ENCODE measurements at regions not wholly inside any gene's neighbourhood (a gene's known extent, or its start where the extent isn't known, plus 50 kb on each side); places are given as distances from the start of the nearest gene placed in this dataset.
A peak's percentile ranks its signal among the peaks of the same experiment; 100 is the strongest.
"Not testable (repeated sequence)": the region's sequence is repeated elsewhere in the genome, so short reads cannot be mapped to it uniquely, and the experiment has no call there.

DNA sequence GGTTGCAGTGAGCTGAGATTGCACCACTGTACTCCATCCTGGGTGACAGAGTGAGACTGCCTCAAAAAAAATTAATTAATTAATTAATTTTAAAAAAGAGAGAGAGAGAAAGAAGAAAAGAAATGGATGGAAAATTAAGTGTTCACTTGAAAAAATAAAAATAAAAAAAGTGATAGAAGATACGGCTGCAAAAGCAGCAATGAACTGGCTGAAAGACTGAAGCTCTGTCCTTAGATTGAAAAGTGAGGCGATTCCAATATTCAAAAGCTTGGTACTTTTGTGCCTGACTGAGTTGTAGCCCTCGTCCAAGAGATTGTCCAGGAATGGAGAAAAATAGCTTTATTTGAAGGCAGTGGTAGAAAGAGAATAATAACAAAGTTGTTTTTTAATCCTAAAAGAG lies 154.6 kb downstream of the ADSS2 start:
- DNase-seq (ENCODE audit: low spot score): no peak

DNA sequence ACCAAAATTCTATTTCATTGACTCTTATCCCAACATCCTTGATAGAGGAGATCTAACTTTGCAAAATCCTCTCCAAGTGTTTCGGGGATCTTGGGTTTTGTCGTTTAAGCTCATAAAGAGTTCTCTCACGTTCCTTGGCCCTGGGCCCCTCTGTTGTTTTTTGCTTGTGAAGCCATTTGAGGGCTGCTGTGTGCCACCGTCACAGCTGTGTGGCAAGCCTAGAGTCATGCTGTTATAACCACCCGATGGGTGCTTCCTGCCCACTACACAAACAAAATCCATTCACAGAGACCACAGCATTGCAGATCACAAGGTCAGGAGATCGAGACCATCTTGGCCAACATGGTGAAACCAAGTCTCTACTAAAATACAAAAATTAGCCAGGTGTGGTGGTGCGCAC lies 154.1 kb downstream of the ADSS2 start:
- no peak for DNase-seq (ENCODE audit: low spot score)

- DNase-seq (ENCODE audit: low spot score): not testable (repeated sequence)
Measured at GRCh38 chr1:244300029-244300375, 151.7 kb downstream of the ADSS2 start.

DNA sequence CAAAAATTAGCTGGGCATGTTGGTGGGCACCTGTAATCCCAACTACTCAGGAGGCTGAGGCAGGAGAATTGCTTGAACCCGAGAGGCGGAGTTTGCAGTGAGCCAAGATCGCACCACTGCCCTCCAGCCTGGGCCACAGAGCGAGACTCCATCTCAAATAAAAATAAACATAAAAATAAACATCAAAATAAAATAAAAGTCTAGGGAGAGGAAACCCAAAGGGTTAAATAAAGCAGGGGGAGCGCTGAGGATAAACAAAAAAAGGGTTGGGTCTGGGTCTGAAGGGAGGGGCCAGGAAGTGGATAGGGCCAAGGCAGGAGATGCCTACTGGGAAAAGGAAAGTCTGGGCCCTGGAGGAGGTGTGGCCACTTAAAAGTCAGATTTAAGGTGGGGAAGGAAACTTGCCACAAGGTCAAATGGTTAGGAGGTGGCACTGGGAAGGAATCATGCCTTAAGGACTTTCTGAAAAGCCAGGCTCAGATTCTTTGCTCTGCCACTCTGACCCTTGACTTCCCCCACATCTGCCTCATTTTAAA lies 150.0 kb downstream of the ADSS2 start:
- DNase-seq (ENCODE audit: low spot score): no peak

GRCh38 chr1:244302876-244303609 lies 148.7 kb downstream of the ADSS2 start:
- peak; percentile 43 for DNase-seq (ENCODE audit: low spot score)

- no peak for DNase-seq (ENCODE audit: low spot score)
Measured at GRCh38 chr1:244303610-244303969, 148.1 kb downstream of the ADSS2 start.

- no peak for DNase-seq (ENCODE audit: low spot score)
Measured at GRCh38 chr1:244304156-244304555, 147.6 kb downstream of the ADSS2 start.

DNA sequence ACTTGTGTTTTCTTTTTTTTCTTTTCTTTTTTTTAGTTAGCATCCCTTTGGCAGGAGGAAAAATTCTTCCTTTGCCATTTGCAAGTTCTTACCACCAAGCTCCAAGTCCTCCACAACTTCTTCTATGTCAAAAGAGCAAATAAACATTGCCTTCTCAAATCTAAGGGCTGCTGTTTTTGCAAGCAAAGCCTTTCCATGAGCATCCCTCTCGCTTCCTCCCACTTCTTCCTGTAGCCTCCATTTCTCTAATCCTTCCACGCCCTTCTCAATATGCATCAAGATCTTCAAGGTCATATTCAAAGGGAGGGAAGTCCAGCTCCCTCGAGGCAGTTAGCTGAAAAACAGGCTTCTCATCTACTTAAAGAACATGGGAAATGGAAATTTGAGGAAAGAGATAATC lies 147.1 kb downstream of the ADSS2 start:
- no peak for DNase-seq (ENCODE audit: low spot score)

DNA sequence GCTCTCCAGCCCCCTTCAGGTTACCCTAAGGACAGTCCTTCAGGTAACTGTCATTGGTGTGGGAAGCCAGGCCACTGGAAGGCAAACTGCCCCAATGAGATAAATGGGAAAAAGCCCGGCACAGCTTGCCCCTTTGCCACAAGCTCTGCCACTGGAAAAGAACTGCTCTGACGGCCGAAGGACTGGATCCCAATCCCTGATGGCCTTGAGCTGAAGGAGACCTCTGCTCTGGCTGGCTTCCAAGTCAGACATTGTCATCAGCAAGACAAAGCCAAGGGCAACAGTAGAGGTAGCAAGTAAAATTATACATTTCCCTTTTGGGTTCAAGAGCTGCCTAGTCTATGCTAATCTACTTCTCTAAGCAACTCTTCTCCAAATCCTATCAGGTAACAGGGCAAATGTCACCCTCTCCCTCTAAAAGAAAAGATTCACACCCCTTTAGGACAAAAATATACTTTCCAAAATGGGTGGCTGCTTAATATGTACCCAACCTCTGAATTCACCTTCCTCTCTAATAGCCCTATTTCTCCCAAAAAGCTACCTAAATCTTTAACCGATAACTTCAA lies 145.8 kb downstream of the ADSS2 start:
- no peak for DNase-seq (ENCODE audit: low spot score)

DNA sequence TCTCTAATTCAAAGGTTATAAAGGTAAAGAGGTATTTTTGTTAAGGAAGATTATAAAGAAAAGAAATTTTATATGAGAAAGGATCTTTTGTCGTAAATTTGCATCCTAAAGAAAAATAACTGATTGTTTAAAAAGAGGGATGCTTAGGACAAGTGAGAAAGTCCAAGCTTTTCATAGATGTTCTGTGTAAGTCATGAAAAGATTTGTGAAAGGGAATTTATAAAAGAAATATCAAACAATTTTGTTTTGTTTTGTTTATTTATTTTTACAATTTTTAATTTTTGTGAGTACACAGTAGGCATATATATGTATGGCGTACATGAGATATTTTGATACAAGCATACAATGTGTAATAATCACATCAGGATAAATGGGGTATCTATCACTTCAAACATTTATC lies 145.2 kb downstream of the ADSS2 start:
- DNase-seq (ENCODE audit: low spot score): no peak

- not testable (repeated sequence) for DNase-seq (ENCODE audit: low spot score)
Measured at GRCh38 chr1:244309191-244309590, 142.5 kb downstream of the ADSS2 start.

DNA sequence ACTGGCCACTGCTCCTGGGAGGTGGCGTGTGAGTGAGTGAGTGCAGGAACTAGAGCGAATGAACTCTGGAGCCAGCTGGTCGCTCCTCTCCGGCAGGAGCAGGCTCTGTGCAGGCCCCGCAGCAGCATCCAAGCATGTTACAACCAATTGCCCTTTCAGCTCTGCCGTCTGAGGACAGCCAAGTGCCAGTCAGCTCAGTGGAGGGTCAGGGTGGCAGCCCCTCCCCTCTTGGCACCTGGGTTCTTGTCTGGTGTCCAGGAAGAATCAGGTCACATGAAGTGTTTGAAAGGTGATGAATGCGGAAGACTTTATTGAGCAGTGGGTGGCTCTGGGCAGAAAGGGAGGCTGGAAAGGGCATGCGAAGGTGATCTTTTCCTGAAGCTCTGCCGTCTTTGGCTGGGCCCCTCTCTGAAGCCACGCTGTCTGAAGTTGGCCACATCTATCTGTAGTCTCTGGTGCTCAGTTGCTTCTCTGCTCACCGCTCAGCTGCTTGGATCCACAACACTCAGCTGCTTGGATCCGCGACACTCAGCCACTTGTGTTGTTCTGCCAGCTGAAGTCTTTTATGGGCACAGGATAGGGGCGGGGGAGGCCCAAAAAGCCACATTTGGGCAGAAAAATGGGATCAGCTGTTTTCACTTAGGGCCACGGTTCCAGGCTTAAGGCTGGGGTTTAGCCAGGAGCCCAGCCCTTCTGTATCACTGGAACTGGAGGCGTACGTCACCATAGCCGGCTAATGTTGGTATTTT lies 139.8 kb downstream of the ADSS2 start:
- DNase-seq (ENCODE audit: low spot score): no peak

DNA sequence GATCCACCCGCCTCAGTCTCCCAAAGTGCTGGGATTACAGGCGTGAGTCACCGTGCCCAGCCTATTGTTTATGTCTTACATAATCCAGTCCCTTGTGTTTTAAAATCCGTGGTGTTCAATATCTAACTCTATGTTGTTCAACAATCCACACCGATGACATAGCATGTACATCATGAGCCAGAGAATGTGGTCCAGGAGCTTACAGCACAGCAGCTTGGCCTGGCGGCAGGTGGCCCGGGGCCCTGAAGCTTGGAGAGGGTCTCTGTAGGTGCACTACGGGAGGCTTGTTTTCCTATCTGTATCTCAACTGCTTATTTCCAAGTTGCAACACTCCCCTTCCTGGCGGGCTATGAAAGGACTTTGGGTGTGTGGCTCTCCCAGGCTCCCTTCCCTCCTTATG lies 138.4 kb downstream of the ADSS2 start:
- no peak for DNase-seq (ENCODE audit: low spot score)

GRCh38 chr1:244314921-244315559 lies 136.7 kb downstream of the ADSS2 start:
- no peak for DNase-seq (ENCODE audit: low spot score)

GRCh38 chr1:244315996-244316395 lies 135.7 kb downstream of the ADSS2 start:
- DNase-seq (ENCODE audit: low spot score): no peak

DNA sequence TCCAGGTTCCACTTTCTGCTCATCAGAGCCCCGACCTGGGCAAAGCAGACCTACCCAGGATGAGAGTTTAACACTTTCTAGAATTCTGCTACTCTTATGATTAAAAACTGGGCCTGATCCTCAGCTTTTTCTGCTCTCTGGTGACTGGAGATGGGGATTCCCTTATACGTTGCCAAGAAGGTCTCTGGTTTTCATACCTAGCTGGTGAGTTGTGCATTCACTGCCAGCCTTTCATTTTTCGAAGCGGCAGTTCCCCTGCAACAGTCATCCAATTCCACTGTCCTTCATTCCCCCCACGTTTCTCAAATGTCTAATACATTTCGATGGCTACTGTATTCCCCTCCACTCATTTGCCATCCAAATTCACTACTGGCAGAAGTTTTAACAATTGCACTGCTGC lies 135.3 kb downstream of the ADSS2 start:
- no peak for DNase-seq (ENCODE audit: low spot score)

GRCh38 chr1:244316986-244317655 lies 134.6 kb downstream of the ADSS2 start:
- no peak for DNase-seq (ENCODE audit: low spot score)

DNA sequence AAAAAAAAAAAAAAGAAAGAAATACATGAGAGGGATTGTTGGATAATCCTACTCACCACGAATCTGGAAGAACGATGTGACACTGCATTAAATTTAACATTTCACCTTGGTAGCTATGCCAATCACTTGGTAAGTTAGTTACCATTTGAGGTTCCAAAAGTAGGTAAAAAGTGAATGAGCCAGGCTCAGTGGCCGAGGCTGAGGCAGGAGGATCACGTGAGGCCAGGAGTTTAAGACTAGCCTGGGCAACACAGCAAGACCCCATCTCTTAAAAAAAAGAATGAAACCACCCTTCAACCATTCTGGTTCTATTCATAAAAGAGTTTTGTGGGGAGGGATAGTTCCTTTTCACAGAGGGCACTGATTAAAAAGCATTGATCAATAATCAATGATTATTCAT lies 133.6 kb downstream of the ADSS2 start:
- DNase-seq (ENCODE audit: low spot score): no peak

DNA sequence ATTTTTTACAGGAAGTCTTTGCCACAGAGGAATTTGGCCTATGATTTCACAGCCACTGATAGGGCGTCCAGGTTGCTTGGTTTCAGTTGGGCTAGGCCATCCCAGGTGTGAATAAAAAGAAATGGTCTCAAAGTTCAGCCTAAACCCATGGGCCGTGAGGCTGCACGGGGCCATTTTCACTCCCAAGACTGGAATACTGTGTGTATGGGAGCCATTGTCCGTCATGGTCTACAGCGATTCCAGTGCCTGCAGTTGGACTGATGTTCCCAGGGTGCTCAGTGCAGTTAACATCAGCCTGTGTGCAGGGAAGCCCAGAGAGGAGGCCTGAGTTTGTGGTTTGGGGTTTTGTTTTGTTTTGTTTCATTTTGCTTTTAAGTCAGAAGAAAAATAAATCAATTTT lies 133.2 kb downstream of the ADSS2 start:
- peak; percentile 16 for DNase-seq (ENCODE audit: low spot score)

- DNase-seq (ENCODE audit: low spot score): peak; percentile 62
Measured at GRCh38 chr1:244319283-244320132, 132.2 kb downstream of the ADSS2 start.

DNA sequence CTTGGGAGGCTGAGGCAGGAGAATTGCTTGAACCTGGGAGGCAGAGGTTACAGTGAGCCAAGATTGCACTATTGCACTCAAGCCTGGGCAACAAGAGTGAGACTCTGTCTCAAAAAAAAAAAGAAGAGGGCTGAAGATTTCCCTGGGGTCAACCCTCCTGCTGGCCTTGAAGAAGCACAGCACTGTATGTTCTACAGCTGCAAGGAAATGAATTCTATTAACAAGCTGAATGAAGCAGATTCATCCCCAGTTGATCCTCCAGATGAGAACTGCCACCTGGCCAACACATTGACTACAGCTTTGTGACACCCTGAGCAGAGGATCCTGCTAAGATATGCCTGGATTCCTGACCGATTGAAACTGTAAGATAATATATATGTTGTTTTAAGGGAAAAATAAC lies 129.5 kb downstream of the ADSS2 start:
- DNase-seq (ENCODE audit: low spot score): no peak

All from H4 (cell line).